HepG2 (cell line): ENCODE measurements at regions not wholly inside any gene's neighbourhood (a gene's known extent, or its start where the extent isn't known, plus 50 kb on each side); places are given as distances from the start of the nearest gene placed in this dataset.

Experiments used
- EHMT2 ChIP-seq: fragments of 200-600 bp; sonication (generic); IDR thresholded peaks from 2 replicates; pipeline ENCODE4 v1.7.0; 2017; ENCODE audit warnings: antibody characterized with exemption, low read depth, low read length, borderline replicate concordance
- ELF1 ChIP-seq: sonication (generic); formaldehyde crosslinking; IDR thresholded peaks from 2 replicates; pipeline ENCODE4 v1.4.0; 2020; ENCODE audit warnings: missing genetic modification reagents
- FOXJ3 ChIP-seq: sonication (generic); formaldehyde crosslinking; IDR thresholded peaks from 2 replicates; pipeline ENCODE4 v1.4.0; 2020; ENCODE audit warnings: missing genetic modification reagents, mild to moderate bottlenecking, borderline replicate concordance
- MYC ChIP-seq: sonication (generic); formaldehyde crosslinking; IDR thresholded peaks from 2 replicates; pipeline ENCODE4 v1.9.0; 2021; ENCODE audit warnings: missing genetic modification reagents, borderline replicate concordance
- SIN3A ChIP-seq: IDR thresholded peaks from 2 replicates; pipeline ENCODE4 v1.6.1; 2011; ENCODE audit warnings: low read depth, mild to moderate bottlenecking, control low read depth, low read length, borderline replicate concordance
- SRY ChIP-seq: sonication (generic); formaldehyde crosslinking; IDR thresholded peaks from 2 replicates; pipeline ENCODE4 v1.8.0; 2022; ENCODE audit warnings: mild to moderate bottlenecking, missing genetic modification reagents
- TRIM24 ChIP-seq: sonication (generic); formaldehyde crosslinking; IDR thresholded peaks from 2 replicates; pipeline ENCODE4 v1.8.0; 2022; ENCODE audit warnings: mild to moderate bottlenecking, missing genetic modification reagents
- ZIK1 ChIP-seq: sonication (generic); formaldehyde crosslinking; IDR thresholded peaks from 2 replicates; pipeline ENCODE4 v1.5.0; 2020; ENCODE audit warnings: mild to moderate bottlenecking, low read depth, missing genetic modification reagents, borderline replicate concordance
- ZNF75D ChIP-seq: sonication (generic); formaldehyde crosslinking; IDR thresholded peaks from 2 replicates; pipeline ENCODE4 v1.8.1; 2023; ENCODE audit warnings: missing genetic modification reagents, mild to moderate bottlenecking, borderline replicate concordance
- ZZZ3 ChIP-seq: sonication (generic); formaldehyde crosslinking; IDR thresholded peaks from 2 replicates; pipeline ENCODE4 v1.4.0; 2020; ENCODE audit warnings: missing genetic modification reagents, mild to moderate bottlenecking, borderline replicate concordance
- TF ChIP-seq, protein P1 (sequence below): sonication (generic); formaldehyde crosslinking; IDR thresholded peaks from 2 replicates; pipeline ENCODE4 v1.4.0; 2020; ENCODE audit warnings: missing genetic modification reagents, borderline replicate concordance
- TF ChIP-seq, protein P2 (sequence below): sonication (generic); formaldehyde crosslinking; IDR thresholded peaks from 2 replicates; pipeline ENCODE4 v1.5.0; 2020; ENCODE audit warnings: mild to moderate bottlenecking, missing genetic modification reagents, moderate library complexity
- TF ChIP-seq, protein P3 (sequence below): IDR thresholded peaks from 2 replicates; pipeline ENCODE4 v1.6.1; 2016

DNA sequence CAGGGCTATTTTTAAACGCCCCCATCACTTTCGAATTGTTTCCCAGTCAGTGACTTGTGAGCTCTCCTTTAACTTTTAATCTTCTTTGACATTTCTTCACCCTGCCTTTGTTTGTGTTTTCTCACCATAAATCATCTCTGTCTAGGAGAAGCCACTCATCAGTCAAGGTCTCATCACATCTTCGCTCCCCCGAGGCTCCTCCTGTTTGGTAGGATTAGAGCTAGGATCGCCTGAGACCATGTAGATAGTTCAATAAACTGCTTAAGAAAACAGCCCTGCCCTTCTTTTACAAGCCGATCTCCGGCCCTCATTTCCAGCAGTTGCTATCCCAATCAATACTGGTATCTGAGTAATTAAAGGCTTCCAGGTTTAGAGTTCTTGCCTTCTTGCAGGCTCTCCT, 472.8 kb upstream of the ADARB2 start:
- TF ChIP-seq, protein P1, sequence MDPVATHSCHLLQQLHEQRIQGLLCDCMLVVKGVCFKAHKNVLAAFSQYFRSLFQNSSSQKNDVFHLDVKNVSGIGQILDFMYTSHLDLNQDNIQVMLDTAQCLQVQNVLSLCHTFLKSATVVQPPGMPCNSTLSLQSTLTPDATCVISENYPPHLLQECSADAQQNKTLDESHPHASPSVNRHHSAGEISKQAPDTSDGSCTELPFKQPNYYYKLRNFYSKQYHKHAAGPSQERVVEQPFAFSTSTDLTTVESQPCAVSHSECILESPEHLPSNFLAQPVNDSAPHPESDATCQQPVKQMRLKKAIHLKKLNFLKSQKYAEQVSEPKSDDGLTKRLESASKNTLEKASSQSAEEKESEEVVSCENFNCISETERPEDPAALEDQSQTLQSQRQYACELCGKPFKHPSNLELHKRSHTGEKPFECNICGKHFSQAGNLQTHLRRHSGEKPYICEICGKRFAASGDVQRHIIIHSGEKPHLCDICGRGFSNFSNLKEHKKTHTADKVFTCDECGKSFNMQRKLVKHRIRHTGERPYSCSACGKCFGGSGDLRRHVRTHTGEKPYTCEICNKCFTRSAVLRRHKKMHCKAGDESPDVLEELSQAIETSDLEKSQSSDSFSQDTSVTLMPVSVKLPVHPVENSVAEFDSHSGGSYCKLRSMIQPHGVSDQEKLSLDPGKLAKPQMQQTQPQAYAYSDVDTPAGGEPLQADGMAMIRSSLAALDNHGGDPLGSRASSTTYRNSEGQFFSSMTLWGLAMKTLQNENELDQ (CRISPR knock-in tag) = no peak
- TF ChIP-seq, protein P2, sequence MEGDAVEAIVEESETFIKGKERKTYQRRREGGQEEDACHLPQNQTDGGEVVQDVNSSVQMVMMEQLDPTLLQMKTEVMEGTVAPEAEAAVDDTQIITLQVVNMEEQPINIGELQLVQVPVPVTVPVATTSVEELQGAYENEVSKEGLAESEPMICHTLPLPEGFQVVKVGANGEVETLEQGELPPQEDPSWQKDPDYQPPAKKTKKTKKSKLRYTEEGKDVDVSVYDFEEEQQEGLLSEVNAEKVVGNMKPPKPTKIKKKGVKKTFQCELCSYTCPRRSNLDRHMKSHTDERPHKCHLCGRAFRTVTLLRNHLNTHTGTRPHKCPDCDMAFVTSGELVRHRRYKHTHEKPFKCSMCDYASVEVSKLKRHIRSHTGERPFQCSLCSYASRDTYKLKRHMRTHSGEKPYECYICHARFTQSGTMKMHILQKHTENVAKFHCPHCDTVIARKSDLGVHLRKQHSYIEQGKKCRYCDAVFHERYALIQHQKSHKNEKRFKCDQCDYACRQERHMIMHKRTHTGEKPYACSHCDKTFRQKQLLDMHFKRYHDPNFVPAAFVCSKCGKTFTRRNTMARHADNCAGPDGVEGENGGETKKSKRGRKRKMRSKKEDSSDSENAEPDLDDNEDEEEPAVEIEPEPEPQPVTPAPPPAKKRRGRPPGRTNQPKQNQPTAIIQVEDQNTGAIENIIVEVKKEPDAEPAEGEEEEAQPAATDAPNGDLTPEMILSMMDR = no peak
- no peak for TF ChIP-seq MYC (CRISPR knock-in tag)
- no peak for TF ChIP-seq ZZZ3 (CRISPR knock-in tag)
- no peak for TF ChIP-seq TRIM24 (CRISPR knock-in tag)
- TF ChIP-seq, protein P3, sequence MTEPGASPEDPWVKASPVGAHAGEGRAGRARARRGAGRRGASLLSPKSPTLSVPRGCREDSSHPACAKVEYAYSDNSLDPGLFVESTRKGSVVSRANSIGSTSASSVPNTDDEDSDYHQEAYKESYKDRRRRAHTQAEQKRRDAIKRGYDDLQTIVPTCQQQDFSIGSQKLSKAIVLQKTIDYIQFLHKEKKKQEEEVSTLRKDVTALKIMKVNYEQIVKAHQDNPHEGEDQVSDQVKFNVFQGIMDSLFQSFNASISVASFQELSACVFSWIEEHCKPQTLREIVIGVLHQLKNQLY (CRISPR knock-in tag) = no peak
- TF ChIP-seq ZNF75D (CRISPR knock-in tag) = no peak
- TF ChIP-seq ELF1 (CRISPR knock-in tag) = no peak
- no peak for TF ChIP-seq ZIK1 (CRISPR knock-in tag)
- TF ChIP-seq SIN3A = no peak
- no peak for TF ChIP-seq EHMT2
- TF ChIP-seq FOXJ3 (CRISPR knock-in tag) = no peak
- no peak for TF ChIP-seq SRY (CRISPR knock-in tag)
